Ectodermal cell (in vitro differentiated cells): ENCODE measurements at regions not wholly inside any gene's neighbourhood (a gene's known extent, or its start where the extent isn't known, plus 50 kb on each side); places are given as distances from the start of the nearest gene placed in this dataset.
"Not testable (repeated sequence)": the region's sequence is repeated elsewhere in the genome, so short reads cannot be mapped to it uniquely, and the experiment has no call there.

Source experiments
- H3K27ac ChIP-seq: 2 replicates; pipeline ENCODE4 v1.7.0; 2013; ENCODE audit warnings: mild to moderate bottlenecking, low read depth, low read length; ENCODE audit not compliant: insufficient read depth, poor library complexity, severe bottlenecking
- H3K27me3 ChIP-seq: 2 replicates; pipeline ENCODE4 v1.7.0; 2013; ENCODE audit warnings: mild to moderate bottlenecking, low read length; ENCODE audit not compliant: insufficient read depth, control insufficient read depth, poor library complexity, severe bottlenecking
- H3K36me3 ChIP-seq: one replicate; pipeline ENCODE4 v1.7.0; 2013; ENCODE audit warnings: low read length; ENCODE audit not compliant: control insufficient read depth, insufficient read depth
- H3K4me1 ChIP-seq: one replicate; pipeline ENCODE4 v1.7.0; 2013; ENCODE audit warnings: low read length; ENCODE audit not compliant: control insufficient read depth, insufficient read depth
- H3K4me3 ChIP-seq: 2 replicates; pipeline ENCODE4 v1.7.0; 2013; ENCODE audit warnings: low read depth, low read length, control low read depth; ENCODE audit not compliant: insufficient read depth
- H3K9me3 ChIP-seq: 2 replicates; pipeline ENCODE4 v1.7.0; 2013; ENCODE audit warnings: mild to moderate bottlenecking, low read length, moderate library complexity; ENCODE audit not compliant: control insufficient read depth
- WGBS, 2 experiments: methylation state at CpG; one replicate each; pipeline ENCODE4 v1.1.7; 2013; ENCODE audit warnings: missing lambda C conversion rate in 2 of 2; 5-methylcytosine and 5-hydroxymethylcytosine counted together

DNA sequence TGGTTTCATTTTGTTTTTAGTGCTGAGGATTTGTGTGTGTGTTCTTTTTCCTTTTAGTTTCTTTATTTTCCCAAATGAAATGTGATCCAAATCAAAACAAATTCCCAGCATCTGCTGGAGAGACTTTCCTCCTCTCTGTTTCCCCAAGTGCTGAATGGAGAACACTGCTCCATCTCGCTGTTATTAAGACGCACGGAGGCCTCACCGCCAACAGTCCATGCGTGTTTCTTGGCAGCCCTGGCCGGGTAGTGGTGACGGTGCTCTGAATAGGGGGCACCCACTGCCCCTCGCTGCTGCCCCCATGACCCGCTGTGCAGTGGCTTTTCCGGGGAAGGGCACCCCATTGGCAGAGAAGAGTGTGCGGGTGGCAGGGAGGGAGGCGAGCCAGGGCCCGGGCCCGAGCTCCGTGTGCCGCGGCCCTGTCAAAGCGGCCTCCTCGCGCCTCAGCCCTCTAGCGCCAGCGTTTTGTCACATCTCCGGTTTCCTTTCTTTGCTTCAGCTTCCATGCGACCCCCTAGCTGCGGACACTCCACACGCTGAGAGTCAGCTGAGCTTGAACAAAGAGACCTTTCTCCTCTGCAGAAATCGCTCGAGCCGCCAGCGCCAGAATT is 473.7 kb upstream of the SALL3 start:
- Histone ChIP-seq H3K4me1 (peaks cover 4% of the 10 kb centered on the region), H3K27ac (no peak overlapping the region), H3K9me3 (no peaks in the 10 kb centered on the region), H3K36me3 (no peaks in the 10 kb centered on the region), H3K4me3 (no peak overlapping the region), H3K27me3 (no peaks in the 10 kb centered on the region)
- 45 to 48% methylated on average over 30 of the region's 30 CpGs for WGBS, 2 experiments

DNA sequence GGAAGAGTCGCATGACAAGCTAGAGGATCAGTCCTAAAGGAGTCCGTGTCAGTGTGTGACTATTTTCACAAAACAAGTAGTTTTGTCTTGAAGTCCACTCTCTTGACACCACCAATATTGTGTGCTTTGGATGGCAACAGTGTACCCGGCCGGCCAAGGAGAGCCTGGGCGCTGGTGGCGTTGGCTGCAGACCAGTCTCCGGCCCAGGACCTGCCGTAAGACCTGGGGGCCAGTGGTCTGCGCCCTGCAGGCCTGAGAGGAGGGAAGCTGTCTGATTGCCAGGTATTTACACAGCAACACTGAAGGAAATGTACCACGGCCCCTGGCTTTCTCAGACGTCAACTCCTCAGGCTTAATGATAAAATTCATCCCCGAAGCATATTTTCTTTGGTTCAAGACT is 472.4 kb upstream of the SALL3 start:
- 93 to 95% methylated on average over 12 of the region's 12 CpGs for WGBS, 2 experiments
- no peaks in the 10 kb centered on the region for H3K27me3 ChIP-seq
- H3K27ac ChIP-seq = no peak overlapping the region
- H3K9me3 ChIP-seq = no peaks in the 10 kb centered on the region
- no peaks in the 10 kb centered on the region for H3K36me3 ChIP-seq
- H3K4me3 ChIP-seq = no peak overlapping the region
- H3K4me1 ChIP-seq = peaks cover 4% of the 10 kb centered on the region

DNA sequence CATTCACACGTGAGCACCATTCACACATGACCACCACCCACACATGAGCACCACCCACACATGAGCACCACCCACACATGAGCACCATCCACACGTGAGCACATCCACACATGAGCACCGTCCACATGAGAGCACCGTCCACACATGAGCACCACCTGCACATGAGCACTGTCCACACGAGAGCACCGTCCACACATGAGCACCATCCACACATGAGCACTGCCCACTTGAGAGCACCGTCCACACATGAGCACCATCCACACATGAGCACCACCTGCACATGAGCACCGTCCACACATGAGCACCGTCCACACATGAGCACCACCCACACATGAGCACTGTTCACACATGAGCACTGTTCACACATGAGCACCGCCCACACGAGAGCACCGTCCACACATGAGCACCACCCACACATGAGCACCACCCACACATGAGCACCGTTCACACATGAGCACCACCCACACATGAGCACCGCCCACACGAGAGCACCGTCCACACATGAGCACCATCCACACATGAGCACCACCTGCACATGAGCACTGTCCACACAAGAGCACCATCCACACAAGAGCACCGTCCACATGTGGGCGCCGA is 471.3 kb upstream of the SALL3 start:
- H3K4me3 ChIP-seq, H3K27me3 ChIP-seq, H3K27ac ChIP-seq, H3K4me1 ChIP-seq, H3K36me3 ChIP-seq, H3K9me3 ChIP-seq: not testable (repeated sequence)
- WGBS, 2 experiments = 87 to 93% methylated on average over 18 to 19 of the region's 19 CpGs

DNA sequence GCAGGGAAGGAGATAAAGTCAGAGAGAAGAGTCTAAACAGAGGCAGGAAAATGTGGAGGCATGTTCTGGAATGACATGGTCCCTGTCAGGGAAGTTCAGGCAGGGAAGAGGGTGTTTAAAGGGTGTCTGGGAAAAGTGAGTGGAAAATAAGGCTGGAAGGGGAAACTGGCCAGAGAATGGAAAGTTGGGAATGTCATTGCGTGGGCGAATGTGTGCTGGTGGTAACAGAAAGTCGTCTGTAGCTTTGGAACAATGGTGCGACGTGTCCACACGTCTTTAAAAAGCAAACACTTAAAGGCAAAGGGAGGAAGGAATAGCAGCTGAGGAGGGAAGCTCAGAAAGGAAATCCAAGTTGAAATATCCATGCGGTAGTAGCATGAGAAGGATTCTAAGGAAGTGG is 469.5 kb upstream of the SALL3 start:
- Histone ChIP-seq H3K27ac (no peak overlapping the region), H3K9me3 (no peaks in the 10 kb centered on the region), H3K4me1 (peaks cover 4% of the 10 kb centered on the region), H3K36me3 (no peaks in the 10 kb centered on the region), H3K27me3 (no peaks in the 10 kb centered on the region), H3K4me3 (no peak overlapping the region)
- 79 to 80% methylated on average over 7 of the region's 7 CpGs for WGBS, 2 experiments

DNA sequence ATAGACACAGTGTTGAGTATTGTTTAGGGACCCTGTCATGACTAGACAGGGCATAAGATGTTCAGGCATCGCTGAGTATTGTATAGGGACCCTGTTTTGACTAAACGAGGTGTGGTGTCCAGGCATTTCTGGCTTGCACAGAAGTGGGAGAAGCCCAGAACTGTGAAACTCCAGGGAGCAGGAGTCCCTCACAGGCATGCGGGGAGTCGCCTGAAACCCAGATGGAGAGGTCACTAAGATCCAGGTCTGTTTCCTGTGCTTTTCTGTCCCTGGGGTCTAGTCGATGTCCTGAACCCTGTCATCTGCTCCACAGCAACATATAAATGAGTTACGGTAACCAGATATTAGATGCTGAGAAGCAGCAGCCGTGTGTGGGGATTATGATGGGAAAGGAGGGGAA is 469.0 kb upstream of the SALL3 start:
- 95 to 97% methylated on average over 7 of the region's 7 CpGs for WGBS, 2 experiments
- Histone ChIP-seq H3K36me3 (no peaks in the 10 kb centered on the region), H3K4me1 (peaks cover 4% of the 10 kb centered on the region), H3K4me3 (no peak overlapping the region), H3K9me3 (no peaks in the 10 kb centered on the region), H3K27me3 (no peaks in the 10 kb centered on the region), H3K27ac (no peak overlapping the region)

DNA sequence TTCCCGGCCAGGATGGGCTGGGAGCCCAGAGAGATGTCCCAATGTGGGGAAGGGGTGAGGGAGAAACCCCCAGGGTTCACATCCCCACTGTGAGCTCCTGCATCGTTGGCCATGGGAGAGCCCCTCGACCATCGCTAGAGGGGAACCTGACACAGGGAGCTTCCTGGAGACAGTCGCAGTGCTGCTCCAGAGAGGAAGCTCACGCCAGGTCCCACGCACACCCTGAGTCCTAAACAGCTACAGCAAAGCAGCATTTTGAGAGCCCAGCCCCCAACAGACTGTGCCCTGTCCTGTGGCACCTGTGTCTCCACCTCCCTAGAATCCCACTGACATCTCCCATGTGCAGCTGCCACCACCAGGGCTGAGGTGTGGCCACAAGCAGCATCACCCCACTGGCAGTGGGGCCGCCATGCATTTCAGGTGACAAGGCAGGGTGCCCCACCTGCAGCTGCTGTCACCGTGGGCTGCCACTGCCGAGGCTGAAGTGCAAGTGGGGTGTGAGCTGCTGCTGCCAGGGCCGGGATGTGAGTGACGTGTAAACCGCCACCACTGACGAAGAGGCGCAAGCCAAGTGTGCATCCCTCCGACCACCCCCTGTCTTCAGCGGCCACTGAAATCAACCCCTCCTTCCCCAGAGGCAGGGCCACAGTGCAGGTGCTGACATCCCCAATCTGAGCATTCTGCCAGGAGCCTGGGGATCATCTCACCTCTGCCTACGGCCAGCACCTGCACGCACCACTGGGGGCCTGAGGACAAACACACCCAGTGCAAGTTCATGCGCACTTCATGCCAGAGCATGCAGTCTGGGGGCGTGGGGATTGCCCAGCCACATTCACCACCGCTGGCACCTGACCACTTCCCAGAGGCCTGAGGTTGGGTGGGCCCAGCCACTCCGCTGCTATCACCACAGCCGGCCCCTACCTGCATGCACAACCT is 467.7 kb upstream of the SALL3 start:
- no peaks in the 10 kb centered on the region for H3K9me3 ChIP-seq
- H3K4me3 ChIP-seq = no peak overlapping the region
- H3K36me3 ChIP-seq = no peaks in the 10 kb centered on the region
- no peak overlapping the region for H3K27ac ChIP-seq
- no peaks in the 10 kb centered on the region for H3K27me3 ChIP-seq
- 90% methylated on average over 24 of the region's 24 CpGs for WGBS, 2 experiments
- peaks cover 4% of the 10 kb centered on the region for H3K4me1 ChIP-seq

DNA sequence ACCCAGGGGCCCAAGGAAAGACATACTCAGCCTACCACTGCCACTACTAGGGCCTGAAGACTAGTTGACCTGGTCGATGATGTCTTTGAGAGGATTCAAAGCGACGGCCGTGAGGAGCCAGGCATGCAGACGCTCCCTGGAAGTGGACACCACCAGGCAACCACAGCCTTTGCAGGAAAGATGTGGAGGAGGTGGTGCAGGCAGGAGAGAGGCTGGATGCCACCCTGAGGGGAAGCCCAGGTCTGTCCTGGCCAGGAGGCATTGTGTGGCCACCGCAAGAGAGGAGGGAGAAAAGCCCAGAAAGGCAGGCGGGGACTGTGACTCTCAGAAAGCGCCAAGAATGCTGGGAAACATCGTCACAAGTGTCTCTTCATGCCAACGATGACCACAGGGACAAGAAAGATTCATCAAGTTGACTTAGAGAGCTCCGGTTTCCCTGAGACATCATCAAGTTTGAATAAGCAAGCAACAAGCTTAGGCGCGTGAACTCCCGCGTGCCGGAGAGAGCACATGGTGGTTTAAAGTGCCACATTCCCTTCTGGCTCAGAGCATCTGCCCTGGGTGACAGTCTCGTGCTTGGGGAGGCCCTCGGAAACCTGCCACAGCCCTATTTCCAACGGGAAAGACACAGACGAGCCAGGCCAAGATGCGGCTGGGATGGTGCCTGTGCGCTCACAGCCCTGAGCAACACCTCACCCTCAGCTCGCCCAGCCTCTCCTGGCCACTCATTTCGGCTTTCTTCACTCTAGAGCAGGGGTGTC is 464.5 kb upstream of the SALL3 start:
- 90 to 91% methylated on average over 24 of the region's 24 CpGs for WGBS, 2 experiments

DNA sequence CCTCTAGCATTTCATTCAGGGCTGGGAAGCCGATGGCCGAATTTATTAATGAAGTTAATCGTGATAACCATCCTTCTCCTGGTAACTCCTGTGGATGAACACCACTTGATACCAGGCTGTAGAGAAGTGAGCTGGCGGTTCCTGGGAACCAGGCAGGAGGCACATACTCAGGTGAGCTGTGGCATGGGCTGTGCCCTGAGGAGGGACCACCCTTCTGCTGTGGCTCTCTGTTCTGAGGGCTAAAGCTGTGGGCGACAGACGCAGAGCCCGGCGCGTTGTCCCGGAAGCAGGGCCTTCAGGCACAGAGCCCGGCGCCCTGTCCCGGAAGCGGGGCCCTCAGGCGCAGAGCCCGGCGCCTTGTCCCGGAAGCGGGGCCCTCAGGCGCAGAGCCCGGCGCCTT is 462.3 kb upstream of the SALL3 start:
- H3K36me3 ChIP-seq = no peaks in the 10 kb centered on the region
- no peaks in the 10 kb centered on the region for H3K9me3 ChIP-seq
- H3K4me3 ChIP-seq = no peak overlapping the region
- WGBS, 2 experiments = 87 to 88% methylated on average over 22 of the region's 22 CpGs
- H3K27me3 ChIP-seq = no peaks in the 10 kb centered on the region
- no peaks in the 10 kb centered on the region for H3K4me1 ChIP-seq
- H3K27ac ChIP-seq = no peak overlapping the region

More for the DNA sequence above, 464.5 kb upstream of the SALL3 start:
- Histone ChIP-seq H3K27ac (no peak overlapping the region), H3K36me3 (no peaks in the 10 kb centered on the region), H3K9me3 (no peaks in the 10 kb centered on the region), H3K27me3 (no peaks in the 10 kb centered on the region), H3K4me1 (no peaks in the 10 kb centered on the region), H3K4me3 (no peak overlapping the region)

DNA sequence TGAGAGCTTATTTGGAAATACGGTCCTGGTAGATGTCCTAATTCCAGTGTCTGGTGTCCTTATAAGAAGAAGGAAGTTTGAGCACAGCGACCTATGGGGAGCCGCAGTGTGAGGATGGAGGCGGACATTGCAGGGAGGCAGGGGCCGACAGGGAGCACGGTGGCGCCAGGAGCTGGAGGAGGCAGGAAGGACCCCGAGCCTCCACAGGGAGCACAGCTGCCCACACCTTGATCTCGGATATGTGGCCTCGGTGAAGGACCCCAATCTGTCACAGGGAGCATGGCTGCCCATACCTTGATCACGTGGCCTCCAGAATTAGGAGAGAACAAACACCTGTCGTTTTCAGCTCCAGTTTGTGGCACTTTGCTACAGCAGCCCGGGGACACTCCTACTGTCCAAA is 461.6 kb upstream of the SALL3 start:
- 90 to 92% methylated on average over 13 of the region's 13 CpGs for WGBS, 2 experiments
- no peaks in the 10 kb centered on the region for H3K27me3 ChIP-seq

DNA sequence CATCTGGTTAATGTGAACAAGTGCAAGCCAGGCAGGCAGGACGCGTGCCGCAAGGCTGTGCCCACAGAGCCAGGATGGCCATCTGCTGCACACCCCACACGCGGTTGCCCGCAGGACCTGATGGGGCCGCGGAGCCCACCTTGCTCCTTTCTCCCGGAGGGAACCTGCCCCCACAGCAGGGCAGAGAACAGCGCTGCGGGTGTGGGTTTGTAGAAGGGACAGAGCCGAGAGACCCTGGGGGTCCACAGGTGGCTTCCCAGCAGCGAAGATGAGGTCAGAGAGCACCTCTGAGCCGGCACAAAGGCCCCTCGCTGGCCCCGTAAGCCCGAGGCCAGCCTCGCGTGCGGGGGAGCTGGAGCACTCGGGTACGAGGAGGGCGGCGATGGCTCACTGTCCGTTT is 460.8 kb upstream of the SALL3 start:
- H3K36me3 ChIP-seq = no peaks in the 10 kb centered on the region
- H3K27ac ChIP-seq = no peak overlapping the region
- H3K4me1 ChIP-seq = no peaks in the 10 kb centered on the region
- H3K9me3 ChIP-seq = no peaks in the 10 kb centered on the region
- no peak overlapping the region for H3K4me3 ChIP-seq
- no peaks in the 10 kb centered on the region for H3K27me3 ChIP-seq
- WGBS, 2 experiments = 90% methylated on average over 25 of the region's 25 CpGs

More for the DNA sequence above, 461.6 kb upstream of the SALL3 start:
- Histone ChIP-seq H3K9me3 (no peaks in the 10 kb centered on the region), H3K36me3 (no peaks in the 10 kb centered on the region), H3K4me3 (no peak overlapping the region), H3K4me1 (no peaks in the 10 kb centered on the region), H3K27ac (no peak overlapping the region)
